DOHH2 (cell line): ENCODE measurements at regions not wholly inside any gene's neighbourhood (a gene's known extent, or its start where the extent isn't known, plus 50 kb on each side); places are given as distances from the start of the nearest gene placed in this dataset.

Experiments used
- H3F3A ChIP-seq: fragments of 200-600 bp; sonication (generic), shearing (Covaris generic); 2 replicates; pipeline ENCODE4 v1.6.0; 2016; ENCODE audit warnings: antibody characterized with exemption, mild to moderate bottlenecking; ENCODE audit not compliant: control insufficient read depth, insufficient read depth
- H3K27ac ChIP-seq: fragments of 200-600 bp; sonication (generic); 2 replicates; pipeline ENCODE4 v1.5.1; 2014; ENCODE audit warnings: low read depth, mild to moderate bottlenecking, low read length, moderate library complexity
- H3K27me3 ChIP-seq: fragments of 200-600 bp; sonication (generic); 2 replicates; pipeline ENCODE4 v1.6.1; 2014; ENCODE audit warnings: mild to moderate bottlenecking, low read length, mixed read lengths; ENCODE audit not compliant: control insufficient read depth
- H3K36me3 ChIP-seq: fragments of 200-600 bp; sonication (generic); 2 replicates; pipeline ENCODE4 v1.6.1; 2014; ENCODE audit warnings: mild to moderate bottlenecking, low read length, moderate library complexity, mixed read lengths; ENCODE audit not compliant: control insufficient read depth
- H3K4me1 ChIP-seq: fragments of 200-600 bp; sonication (generic); 2 replicates; pipeline ENCODE4 v1.6.1; 2014; ENCODE audit warnings: mild to moderate bottlenecking, low read length, mixed read lengths; ENCODE audit not compliant: control insufficient read depth
- H3K4me2 ChIP-seq: fragments of 200-600 bp; sonication (generic); 2 replicates; pipeline ENCODE4 v1.6.0; 2014; ENCODE audit warnings: mild to moderate bottlenecking, low read length, moderate library complexity
- H3K4me3 ChIP-seq: fragments of 200-600 bp; sonication (generic); 2 replicates; pipeline ENCODE4 v1.5.1; 2014; ENCODE audit warnings: mild to moderate bottlenecking, low read length, mixed read lengths
- H3K79me2 ChIP-seq: fragments of 200-600 bp; sonication (generic); 2 replicates; pipeline ENCODE4 v1.6.1; 2014; ENCODE audit warnings: mild to moderate bottlenecking, low read length, mixed read lengths; ENCODE audit not compliant: control insufficient read depth
- H3K9me2 ChIP-seq: fragments of 200-600 bp; sonication (generic); replicated peaks from 2 replicates; pipeline ENCODE4 v1.6.1; 2014; ENCODE audit warnings: mild to moderate bottlenecking, low read length, mixed read lengths; ENCODE audit not compliant: control insufficient read depth
- H3K9me3 ChIP-seq: fragments of 200-600 bp; sonication (generic); 2 replicates; pipeline ENCODE4 v1.6.1; 2014; ENCODE audit warnings: antibody characterized with exemption, low read length, mixed read lengths; ENCODE audit not compliant: control insufficient read depth, insufficient read depth
- H4K20me1 ChIP-seq: fragments of 200-600 bp; sonication (generic); 2 replicates; pipeline ENCODE4 v1.6.0; 2014; ENCODE audit warnings: low read depth, mild to moderate bottlenecking, antibody characterized with exemption, low read length, moderate library complexity; ENCODE audit not compliant: control insufficient read depth, insufficient read depth
- CTCF ChIP-seq: fragments of 200-600 bp; sonication (generic); IDR thresholded peaks from one replicate; pipeline ENCODE4 v1.5.1; 2014; ENCODE audit warnings: antibody characterized with exemption, mild to moderate bottlenecking, low read depth, low read length; ENCODE audit not compliant: poor library complexity, severe bottlenecking
- EZH2phosphoT487 ChIP-seq: fragments of 200-600 bp; sonication (generic); IDR thresholded peaks from 2 replicates; pipeline ENCODE4 v1.6.1; 2017; ENCODE audit warnings: borderline replicate concordance, mild to moderate bottlenecking, antibody characterized with exemption, low read length, moderate library complexity, mixed read lengths

- no peaks in the 10 kb centered on the region for H4K20me1 ChIP-seq
- no peaks in the 10 kb centered on the region for H3K79me2 ChIP-seq
- H3K4me2 ChIP-seq, result no peak overlapping the region
- no peaks in the 10 kb centered on the region for H3K9me2 ChIP-seq
- no peak overlapping the region for H3K4me3 ChIP-seq
- no peaks in the 10 kb centered on the region for H3K27me3 ChIP-seq
- no peak for TF ChIP-seq CTCF
- no peak for TF ChIP-seq EZH2phosphoT487
- no peaks in the 10 kb centered on the region for H3K4me1 ChIP-seq
- no peaks in the 10 kb centered on the region for H3F3A ChIP-seq
- no peaks in the 10 kb centered on the region for H3K36me3 ChIP-seq
- H3K9me3 ChIP-seq, result no peaks in the 10 kb centered on the region
- H3K27ac ChIP-seq, result no peak overlapping the region
These were observed 153.4 kb downstream of the CCDC34 start for GRCh38 chr11:27209562-27210005.

GRCh38 chr11:27208846-27209245 lies 154.2 kb downstream of the CCDC34 start:
- Histone ChIP-seq H3K9me2 (no peaks in the 10 kb centered on the region), H3K36me3 (no peaks in the 10 kb centered on the region), H4K20me1 (no peaks in the 10 kb centered on the region), H3K4me3 (no peak overlapping the region), H3K4me2 (no peak overlapping the region), H3K4me1 (no peaks in the 10 kb centered on the region), H3F3A (no peaks in the 10 kb centered on the region), H3K27me3 (no peaks in the 10 kb centered on the region), H3K9me3 (no peaks in the 10 kb centered on the region), H3K79me2 (no peaks in the 10 kb centered on the region), H3K27ac (no peak overlapping the region)
- TF ChIP-seq EZH2phosphoT487, result no peak
- no peak for TF ChIP-seq CTCF

GRCh38 chr11:27207025-27207650 lies 155.9 kb downstream of the CCDC34 start:
- Histone ChIP-seq H3K9me3 (no peaks in the 10 kb centered on the region), H3K9me2 (no peaks in the 10 kb centered on the region), H3K27me3 (no peaks in the 10 kb centered on the region), H3K4me2 (no peak overlapping the region), H3K36me3 (no peaks in the 10 kb centered on the region), H4K20me1 (no peaks in the 10 kb centered on the region), H3F3A (no peaks in the 10 kb centered on the region), H3K79me2 (no peaks in the 10 kb centered on the region), H3K4me1 (no peaks in the 10 kb centered on the region), H3K4me3 (no peak overlapping the region), H3K27ac (no peak overlapping the region)
- TF ChIP-seq EZH2phosphoT487 (no peak), CTCF (no peak)
